ENCODE measurements at regions not wholly inside any gene's neighbourhood (a gene's known extent, or its start where the extent isn't known, plus 50 kb on each side); places are given as distances from the start of the nearest gene placed in this dataset.

GRCh38 chr14:71579331-71579730, 352.9 kb upstream of the RGS6 start:
- no peak for TF ChIP-seq CTCF (conservative IDR thresholded peaks at IDR 0.05; ENCODE audit: low read depth, low read length)
- no peak for TF ChIP-seq EZH2 (IDR thresholded peaks at IDR 0.05; ENCODE audit: low read length, unreplicated experiment)
